Ureter (tissue), 1 donor: ENCODE measurements at regions not wholly inside any gene's neighbourhood (a gene's known extent, or its start where the extent isn't known, plus 50 kb on each side); places are given as distances from the start of the nearest gene placed in this dataset.

Experiments
- DNase-seq: peaks from one replicate; pipeline ENCODE4 v3.0.0-alpha.2; 2020; ENCODE audit warnings: low spot score
- donor health status: DM: yes; HTN: yes; CAD: no.

DNA sequence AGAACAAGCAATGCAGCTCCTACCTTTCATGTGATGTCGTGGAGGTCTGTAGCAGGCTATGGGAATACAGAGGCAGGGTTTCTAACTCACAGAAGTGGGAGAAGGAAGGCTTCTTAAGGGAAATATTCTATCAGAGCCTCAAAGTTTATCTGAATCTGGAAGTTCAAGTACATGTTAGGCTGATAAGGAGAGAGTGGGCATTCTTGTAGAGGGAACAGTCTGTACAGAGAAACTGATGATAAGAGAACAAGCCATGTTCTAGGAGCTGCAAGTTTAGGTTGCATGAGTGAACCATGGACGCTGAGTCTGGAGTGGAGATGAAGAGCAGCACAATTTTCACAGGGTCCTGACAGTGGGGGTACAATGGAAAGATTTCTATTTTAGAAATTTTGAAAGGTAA lies 344.0 kb downstream of the CHRM3 start:
- DNase-seq: no peak

DNA sequence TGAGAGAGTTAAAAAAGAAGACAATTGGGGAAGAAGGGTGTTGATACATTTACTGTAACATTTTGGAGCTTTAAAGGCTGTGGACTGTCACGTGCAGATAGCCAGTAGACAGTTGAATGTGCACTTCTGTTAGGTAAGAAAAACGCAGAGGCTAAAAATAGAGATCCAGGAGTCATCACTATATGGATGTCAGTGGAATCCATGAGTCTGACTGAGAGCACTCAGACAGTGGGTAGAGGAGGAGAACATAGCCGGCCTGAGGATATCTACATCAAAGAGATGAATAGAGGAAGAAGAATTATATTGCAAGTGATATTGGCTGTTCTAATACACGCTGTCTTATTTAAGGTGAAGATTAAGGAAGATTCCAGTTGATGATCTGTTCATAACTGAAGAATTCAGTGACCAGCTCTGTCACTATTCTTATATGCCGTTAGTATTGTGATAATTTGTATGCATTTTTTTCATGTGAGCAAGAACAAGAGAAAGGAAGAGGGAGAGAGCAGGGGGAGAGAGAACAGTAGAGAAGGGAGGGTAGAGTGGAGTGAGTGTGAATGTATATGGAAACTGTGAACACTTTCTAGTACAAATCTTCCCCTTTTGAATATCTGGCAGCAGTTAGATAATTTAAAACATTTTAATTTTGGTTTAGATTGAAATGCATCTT lies 344.8 kb downstream of the CHRM3 start:
- no peak for DNase-seq

DNA sequence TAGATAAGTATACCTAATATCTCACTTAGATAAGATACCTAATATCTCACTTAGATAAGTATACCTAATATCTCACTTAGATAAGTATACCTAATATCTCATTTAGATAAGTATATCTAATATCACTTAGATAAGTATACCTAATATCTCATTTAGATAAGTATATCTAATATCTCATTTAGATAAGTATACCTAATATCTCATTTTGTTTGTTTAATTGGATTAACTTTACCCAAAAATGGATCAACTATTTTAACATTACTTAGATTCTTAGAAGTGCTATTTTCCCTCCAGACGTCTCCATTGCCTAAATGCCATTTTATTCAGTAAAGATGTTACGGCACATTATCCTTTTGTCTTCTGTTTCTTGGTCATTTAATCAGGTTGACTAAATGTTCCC lies 346.4 kb downstream of the CHRM3 start:
- DNase-seq: no peak

DNA sequence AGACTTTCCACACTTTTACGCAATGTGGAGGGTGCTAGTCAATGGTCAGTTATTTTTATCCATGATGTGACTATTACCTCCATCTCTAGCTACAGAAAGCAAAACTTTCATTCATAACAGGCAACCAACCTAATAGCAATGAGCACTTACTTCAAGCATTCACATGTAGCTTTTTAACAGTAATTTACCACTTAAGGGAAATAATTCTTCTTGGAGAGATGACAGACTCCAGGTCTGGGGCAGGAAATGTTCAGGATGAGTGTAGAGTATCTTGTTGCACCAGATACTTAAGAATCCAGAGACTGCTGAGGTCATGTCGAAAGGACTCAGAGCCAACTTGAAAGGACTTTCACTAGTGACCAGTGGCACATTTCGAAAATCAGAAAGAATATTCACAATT lies 347.6 kb downstream of the CHRM3 start:
- DNase-seq: no peak

DNA sequence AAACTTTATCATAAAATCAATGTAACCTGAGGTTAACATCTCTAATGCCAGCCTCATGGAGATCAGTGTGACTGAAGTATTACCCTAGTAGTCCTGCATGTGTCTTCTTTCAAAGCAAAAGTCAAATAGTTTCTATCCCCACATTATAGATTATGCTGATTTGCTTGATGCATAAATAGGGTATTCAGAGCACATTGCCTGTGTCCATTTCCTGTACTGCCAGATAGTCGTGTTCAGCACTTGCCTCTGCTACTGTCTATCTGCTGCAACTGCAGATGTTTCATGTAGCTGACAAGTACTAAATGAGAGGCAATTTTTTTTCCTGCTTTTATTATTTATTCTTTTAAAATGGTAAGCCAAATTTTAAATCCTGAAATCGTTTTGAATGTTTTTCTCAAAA lies 348.7 kb downstream of the CHRM3 start:
- no peak for DNase-seq

DNA sequence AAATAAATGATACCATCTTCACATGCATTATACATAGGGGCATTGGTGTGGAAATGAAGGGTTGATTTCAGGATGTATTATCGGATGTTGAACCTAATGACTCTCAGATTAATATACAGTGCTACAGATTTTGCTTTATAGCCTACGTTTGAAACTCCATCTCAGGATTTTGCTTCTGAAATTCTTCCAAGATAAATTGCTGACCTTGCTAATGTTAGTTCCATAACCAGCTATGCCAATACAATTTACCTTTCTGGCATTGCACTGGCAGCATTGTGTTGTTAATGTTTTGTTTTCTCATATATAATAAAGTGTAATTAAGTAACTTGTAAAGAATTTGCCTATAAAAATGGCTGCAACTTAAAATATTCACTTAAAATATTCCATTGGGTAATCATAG lies 350.1 kb downstream of the CHRM3 start:
- DNase-seq: no peak

DNA sequence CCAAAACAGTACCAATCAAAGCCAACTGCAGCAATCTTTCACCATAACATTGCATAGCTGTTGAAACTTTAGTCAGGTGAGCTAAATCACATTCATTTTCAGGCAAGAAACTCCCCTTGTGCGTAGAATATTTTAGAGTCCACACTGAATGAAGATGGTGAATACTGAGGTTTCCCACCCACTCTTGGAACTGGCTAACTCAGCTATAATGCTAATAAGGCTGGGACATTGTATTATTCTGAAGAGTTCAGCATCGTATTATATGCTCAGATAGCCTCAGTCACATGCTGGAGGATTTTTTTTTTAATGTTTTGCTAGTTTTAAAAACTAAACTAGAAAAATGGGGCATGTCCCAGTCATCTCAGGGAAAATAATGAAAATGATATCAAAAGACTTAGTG lies 352.3 kb upstream of the FMN2 start:
- DNase-seq: no peak

DNA sequence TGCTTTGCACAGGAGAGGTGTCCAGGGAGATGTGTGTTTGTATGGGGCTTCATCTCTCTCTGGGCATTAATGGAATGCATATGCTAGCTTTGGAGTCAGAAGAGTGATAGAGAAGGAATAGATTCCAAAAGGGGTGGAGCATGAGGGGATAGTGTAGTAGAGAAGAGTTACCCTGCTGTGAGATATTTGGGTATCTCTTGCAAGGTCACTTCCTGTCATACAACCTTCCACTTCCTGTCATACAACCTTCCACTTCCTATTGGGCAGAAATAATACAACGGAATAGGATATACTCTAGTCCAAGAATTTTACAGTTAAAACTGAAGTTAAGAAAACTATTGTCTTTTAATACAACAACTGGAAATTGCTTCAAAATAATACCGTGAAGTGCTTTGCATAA lies 351.8 kb upstream of the FMN2 start:
- DNase-seq: no peak

DNA sequence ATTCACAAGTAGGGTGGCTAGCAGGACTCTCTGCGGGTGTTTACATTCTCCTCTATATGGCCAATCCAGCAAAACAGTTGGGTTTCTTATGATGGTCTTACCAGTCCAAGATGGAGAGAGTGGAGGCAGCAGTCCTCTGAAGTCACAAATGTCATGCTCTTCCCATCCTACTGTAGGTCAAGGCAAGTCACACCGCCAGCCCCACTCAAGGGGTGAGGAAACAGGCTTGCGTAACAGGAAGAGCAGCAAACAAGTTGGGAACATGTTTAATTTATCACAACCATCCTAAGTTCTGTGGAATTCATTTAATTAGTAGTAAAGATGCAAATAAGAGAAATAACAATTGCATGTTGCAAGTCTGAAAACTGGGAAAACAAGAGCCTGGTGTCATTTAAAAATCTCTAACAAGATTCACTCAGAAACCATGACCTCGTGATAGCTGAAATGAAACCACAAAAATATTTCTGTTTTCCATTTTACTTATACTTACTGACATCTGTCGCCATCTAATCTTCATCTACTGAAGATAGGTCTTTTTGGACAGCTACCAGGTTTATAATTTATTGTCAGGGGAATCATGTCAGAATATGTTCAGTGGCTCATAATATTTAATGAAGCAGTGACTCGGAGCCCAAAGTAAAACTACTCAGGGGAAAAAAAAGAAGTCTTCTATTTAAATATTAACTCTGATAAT lies 349.1 kb upstream of the FMN2 start:
- no peak for DNase-seq

DNA sequence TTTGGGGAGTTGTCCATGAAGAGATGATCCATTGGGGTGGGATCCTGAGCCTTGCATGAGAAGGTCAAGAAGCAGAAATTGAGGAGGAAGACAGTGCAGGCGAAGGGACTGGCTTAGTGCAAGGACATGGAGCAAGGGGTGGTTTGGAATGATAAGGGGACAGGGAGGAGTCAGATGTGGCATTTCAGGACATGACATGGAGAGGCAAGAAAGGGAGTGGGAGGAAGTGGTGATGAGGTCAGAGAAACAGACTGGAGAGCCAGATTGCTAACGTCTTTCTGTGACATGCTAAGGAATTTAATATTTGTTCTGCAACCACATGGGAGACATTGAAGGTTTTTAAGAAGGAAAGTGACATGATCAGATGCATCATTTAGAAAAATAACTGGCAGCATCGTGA lies 346.8 kb upstream of the FMN2 start:
- DNase-seq: no peak

DNA sequence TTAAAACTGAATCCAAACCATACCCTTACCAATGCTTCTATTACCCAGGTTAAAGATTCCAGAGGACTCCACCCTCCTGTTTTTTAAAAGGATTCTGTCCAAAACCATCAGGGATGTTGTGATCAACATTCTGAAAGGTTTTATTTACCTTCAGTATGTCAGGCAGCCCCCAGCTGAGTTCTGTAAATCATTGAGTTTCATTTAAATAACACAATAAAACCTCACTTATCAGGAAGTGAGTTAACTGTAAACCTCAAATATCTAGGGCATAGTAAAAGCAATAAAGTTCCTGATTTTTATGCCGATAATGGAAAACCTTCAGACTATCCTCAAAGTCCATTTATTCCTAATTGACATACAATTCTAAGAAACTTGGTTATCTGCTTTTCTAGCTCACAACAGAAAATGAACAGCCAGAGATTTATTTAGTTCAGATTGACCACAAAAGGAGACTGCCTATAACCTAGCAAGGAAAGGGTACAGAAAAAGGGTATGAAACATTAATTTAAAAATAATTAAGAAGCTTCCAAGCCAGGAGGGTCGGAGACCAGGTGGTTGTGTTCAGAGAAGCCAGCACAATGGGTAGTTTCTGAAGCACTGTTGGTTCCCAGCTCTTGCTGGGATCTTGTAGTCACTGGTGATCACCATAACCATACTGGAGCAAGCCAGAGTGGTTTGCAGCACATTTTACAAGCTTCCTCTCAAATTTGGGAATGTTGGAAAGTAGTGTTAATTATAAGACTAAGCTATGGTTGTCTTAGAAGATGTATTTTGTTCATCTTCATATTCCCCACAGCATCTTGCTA lies 336.4 kb upstream of the FMN2 start:
- DNase-seq: no peak

DNA sequence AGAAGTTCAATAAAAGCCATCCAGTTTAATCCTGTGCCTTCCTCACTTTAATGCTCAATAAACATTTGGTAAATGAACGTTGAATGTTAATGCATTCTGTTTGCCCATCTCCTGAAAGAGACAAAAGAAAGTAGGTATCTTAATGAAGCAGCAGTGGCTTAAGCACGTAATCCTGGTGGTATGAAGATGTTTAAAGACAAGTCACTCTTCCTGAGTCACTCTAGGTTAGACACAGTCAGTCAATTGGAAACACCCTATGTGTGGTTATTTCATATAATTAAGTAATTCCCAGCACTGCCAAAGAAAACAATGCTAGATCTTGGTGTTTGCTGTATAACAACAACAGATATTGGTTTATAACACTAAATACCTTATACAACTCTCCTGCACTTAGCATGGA lies 334.0 kb upstream of the FMN2 start:
- DNase-seq: no peak

DNA sequence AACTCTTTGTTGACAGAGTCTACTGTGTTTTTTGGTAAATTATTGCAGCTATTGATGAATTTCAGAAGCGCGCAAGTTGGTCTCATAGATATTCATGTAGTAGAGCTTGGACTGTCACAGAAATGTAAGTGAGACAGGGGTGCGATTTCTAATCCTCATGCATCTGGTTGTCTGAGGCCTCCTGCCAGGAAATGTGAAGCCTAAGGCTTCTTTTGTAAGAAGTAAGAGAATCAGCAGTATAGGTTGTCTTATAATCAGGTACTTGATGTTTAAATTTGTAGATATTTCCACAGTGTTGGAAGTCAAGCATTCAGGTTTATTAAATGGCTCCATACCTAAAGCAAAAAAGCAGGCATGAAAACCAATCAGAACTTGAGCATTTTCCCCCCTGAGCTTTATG lies 332.9 kb upstream of the FMN2 start:
- DNase-seq: no peak

DNA sequence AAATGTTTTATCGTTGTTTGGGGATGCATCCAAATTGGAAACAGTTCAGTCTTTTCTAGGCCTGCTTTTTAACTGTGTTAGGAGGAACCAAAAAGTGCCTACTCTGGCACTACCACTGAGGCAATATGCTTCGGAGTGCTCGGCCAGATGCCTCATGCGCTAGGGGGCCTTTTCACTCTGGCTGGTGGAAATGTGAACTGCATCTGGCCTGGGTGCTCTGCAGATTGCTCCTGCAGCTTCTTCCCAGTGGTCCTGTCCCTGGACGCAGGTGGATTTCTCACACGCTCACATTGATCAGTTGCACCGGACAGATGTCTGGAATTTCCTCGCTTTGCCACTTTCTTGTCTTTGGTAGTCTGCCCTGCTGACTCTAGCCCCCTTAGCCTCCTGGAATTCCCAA lies 330.2 kb upstream of the FMN2 start:
- no peak for DNase-seq

DNA sequence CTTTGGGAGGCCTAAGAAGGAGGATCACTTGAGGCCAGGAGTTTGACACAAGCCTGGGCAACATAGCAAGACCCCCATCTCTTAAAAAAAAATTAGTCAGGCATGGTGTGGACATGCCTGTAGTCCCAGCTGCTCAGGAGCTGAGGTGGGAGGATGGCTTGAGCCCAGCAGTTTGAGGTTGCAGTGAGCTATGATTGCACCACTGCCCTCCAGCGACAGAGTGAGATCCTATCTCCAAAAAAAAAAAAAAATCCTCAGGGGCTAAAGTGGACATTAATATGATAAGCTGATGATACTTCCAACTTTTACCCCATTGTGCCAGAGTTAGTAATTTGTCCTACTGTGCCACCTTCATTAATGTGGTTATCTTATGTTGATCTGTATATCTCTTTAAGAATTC lies 327.8 kb upstream of the FMN2 start:
- no peak for DNase-seq

DNA sequence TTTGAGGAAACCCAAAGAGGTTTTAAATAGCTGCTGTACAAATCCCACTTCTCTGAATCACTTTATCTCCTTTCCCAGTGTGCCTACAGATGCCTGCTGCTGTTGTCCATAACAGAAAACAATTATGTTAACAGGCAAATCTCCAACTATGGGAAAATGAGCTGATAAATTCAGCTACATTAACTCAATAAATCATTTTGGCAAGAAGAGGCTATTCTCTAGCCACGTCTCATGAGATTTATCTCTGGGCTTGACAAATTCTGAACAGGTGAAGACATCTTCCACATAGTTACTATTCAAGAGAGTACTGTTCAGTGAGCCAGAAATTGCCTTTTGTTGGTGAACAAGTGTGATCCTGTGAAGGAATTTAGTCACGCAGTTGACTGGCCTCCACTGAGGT lies 327.1 kb upstream of the FMN2 start:
- no peak for DNase-seq

DNA sequence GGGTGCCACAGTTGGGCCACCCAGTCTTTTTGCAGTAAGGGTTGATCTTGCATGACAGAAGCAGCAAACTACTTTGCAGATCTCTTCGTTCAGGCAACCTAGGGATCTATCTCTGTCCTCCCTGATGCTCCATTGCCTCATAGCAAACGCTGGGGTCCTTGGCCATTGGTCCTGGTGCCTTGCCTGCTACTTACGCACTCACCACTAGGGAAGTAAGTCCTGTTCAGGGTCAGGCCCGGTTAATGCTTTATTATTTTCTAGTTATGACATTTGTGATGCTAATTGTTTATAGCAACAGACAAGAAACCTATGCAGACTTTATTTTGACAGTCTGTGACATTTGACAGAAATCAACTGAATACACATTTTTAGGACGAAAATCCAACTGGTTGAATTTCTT lies 326.5 kb upstream of the FMN2 start:
- DNase-seq: no peak

DNA sequence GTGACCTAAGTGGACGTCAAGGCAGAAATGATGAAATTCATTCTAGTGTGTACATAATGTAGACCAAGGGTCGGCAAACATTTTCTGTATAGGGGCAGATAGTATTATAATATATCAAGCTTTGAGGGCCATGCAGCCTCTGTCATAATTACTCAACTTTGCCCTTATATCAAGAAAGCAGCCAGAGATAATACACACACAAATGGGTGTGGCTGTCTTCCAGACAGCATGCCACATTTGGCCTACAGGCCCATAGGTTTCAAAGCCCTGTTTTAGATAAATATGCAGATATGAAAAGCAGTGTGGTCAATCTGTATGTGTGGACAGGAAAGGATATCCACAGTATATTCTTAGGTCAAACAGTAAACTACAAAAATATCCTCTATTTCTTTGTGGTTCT lies 320.1 kb upstream of the FMN2 start:
- DNase-seq: no peak

DNA sequence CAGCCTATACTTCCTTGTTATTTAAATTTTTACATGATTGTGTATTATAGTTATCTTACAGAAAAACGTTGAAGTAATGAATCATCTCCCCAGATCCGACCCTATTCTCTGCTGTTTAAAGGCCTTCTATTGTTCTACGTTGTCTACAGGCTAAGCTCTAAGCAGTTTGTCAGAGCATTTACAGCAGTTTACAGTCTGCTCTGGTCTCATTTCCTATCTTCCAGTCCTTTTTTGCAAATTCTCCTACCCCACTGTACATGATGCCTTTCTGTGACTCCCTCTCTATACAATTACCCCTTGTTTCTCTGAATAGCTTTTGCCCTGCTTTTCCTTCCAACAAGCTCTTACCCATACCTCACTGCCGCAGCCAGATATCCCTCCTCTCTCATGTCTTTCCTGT lies 319.2 kb upstream of the FMN2 start:
- DNase-seq: no peak

DNA sequence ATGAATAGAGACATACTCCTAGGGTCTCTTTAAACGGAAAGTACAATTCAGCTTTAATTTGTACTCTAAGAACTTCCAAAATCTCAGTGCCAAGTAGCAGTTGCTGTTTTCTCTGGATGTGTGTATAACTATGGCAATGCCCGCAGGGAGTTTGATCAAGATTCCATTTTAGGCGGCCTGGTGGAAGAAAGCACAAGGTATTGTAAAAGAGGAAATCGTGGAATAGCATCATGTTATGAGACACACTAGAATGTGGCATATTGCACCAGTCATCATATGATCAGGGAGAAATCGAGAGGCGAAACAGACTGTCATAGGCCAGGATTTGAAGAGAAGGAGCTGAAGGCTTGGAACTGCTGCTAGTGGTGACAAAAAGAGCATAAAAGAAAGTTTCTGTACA lies 316.2 kb upstream of the FMN2 start:
- no peak for DNase-seq

DNA sequence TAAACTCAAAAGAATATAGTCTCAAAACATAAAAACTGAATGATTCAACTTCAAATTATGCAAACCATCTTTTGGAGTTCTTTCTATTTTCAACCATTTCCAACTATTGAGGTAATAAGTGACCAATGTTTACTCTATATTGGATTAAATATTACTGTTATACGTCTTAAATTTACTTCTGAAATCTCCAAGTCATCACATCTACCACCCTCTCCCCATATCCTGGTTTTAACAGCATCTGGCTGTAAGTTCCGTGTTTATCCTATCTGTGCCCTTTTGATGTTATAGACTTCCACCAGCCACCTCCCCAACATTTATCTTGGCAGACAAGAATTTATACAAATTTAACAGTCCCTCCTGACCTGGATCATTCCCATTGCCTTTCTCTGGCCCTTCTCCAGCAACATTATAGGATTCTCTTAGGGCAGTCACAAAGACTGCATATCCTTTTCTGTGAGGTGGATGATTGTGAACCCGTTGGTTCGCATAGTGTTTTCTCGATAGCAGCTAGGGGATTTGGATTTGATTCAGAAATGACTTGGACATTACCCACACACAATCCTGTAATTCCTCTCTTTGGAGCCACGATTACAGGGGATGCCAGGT lies 313.4 kb upstream of the FMN2 start:
- DNase-seq: no peak

DNA sequence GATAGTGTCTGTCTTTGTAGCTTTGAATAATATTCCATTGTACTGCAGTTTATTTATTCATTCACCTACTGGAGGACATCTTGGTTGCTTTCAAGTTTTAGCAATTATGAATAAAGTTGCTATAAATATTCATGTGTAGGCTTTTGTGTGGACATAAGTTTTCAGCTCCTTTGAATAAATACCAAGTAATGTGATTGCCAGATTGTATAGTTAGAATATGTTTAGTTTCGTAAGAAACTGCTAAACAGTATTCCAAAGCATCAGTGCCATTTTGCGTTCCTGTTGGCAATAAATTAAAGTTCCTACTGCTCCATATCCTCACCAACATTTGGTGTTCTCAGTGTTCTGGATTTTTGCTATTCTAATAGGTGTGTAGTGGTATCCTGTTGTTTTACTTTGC lies 311.7 kb upstream of the FMN2 start:
- no peak for DNase-seq

DNA sequence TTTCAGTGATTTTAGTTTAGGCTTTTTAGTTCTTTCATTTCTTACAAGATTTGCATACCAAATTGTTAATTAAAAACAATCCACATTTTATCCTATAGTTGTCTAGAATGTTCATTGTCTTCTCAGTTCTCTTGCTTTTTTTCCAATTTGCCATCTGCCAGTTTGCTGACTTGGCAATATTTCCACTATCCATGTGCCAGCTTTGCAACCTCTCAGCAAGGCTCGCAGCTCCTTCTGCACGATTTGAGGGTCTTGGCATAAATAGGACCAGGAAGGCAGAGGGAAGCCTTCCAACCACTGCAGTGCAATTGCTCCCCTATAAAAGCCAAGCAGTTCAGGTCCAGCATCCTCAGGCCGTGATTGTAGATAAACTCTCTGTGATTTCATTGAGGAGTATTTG lies 306.8 kb upstream of the FMN2 start:
- no peak for DNase-seq
